ENCODE measurements at regions not wholly inside any gene's neighbourhood (a gene's known extent, or its start where the extent isn't known, plus 50 kb on each side); places are given as distances from the start of the nearest gene placed in this dataset.

DNA sequence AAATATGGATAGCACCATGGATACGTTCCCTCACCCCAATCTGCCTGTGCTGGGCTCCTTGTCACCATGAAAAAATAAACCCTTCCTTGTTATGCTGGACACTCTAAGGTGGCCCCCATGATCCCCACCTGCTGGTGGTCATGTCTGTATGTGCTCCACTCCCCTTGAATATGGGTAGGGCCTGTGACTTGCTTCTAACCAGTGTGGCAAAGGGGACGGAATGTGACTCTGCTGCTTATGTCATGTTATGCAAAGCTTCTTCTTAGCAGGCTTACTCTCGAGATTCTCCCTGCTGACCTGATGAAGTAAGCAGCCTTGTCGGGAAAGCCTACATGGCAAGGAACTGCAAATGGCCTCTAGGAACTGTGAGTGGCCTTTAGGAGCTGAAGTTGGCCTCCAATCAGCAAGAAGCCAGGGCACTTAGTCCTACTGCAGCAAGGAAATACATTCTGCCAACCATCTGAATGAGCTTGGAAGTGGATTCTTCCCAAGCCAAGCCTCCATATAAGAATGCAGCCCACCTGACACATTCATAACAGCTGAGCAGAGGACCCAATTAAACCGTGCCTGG, 159.9 kb downstream of the CCDC34 start:
- no peak for DNase-seq
- TF ChIP-seq, protein P1, sequence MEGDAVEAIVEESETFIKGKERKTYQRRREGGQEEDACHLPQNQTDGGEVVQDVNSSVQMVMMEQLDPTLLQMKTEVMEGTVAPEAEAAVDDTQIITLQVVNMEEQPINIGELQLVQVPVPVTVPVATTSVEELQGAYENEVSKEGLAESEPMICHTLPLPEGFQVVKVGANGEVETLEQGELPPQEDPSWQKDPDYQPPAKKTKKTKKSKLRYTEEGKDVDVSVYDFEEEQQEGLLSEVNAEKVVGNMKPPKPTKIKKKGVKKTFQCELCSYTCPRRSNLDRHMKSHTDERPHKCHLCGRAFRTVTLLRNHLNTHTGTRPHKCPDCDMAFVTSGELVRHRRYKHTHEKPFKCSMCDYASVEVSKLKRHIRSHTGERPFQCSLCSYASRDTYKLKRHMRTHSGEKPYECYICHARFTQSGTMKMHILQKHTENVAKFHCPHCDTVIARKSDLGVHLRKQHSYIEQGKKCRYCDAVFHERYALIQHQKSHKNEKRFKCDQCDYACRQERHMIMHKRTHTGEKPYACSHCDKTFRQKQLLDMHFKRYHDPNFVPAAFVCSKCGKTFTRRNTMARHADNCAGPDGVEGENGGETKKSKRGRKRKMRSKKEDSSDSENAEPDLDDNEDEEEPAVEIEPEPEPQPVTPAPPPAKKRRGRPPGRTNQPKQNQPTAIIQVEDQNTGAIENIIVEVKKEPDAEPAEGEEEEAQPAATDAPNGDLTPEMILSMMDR (IDR thresholded peaks at IDR 0.05) = no peak
- no peaks in the 10 kb centered on the region for H3K27me3 ChIP-seq
- intact Hi-C loops (cut with DNase I; ENCODE audit: low total_unique reads) = no loop called here
- no peak overlapping the region for H3K4me3 ChIP-seq
- H3K27ac ChIP-seq = no peak overlapping the region
- H3K4me1 ChIP-seq = peaks cover 0 to 14% (median 11%) of the 10 kb centered on the region in 4 donors
- no peaks in the 10 kb centered on the region for H3K36me3 ChIP-seq
- no peaks in the 10 kb centered on the region for H3K9me3 ChIP-seq

DNA sequence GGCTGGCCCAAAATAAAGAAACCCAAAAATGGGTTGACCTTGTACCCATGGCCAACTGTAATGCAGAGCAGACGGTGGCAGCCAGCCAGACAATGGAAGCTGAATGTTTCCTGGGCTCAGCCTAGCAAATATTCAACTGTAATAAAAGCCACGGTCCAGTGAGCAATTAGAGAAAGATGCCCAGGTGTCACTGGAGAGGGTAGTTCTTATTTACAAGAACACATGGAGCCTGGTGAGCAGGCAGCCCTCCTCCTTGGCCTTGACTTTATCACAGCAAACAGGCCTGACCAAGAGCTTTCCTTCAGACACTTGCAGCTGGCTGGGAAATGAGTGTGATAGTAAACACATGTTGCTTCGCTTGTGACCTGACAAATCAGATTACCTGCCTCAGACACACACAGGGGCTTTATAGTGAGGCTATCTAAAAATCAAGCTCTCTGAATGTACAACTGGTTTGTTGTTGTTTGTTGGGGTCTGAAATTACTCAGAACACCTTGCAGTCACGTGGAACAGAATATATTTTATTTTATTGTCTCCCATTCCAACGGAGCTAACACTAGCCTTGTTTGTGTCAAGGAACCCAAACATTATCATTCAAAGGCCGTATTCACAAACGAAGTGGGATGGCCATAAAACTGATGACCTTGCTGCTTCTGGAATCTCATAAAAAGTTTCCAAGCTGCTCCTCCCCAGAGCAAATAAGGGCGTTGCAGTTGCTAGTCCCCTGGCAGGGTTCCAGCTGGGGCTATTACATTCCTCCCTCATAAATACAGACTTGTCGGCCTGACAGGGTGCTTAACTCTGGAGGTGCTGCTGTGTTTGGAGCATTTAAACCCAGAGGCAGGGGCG, 161.1 kb downstream of the BBOX1 start:
- Histone ChIP-seq H3K27ac (peak overlapping the region in 1 of 2 donors; percentile 1), H3K9me3 (no peaks in the 10 kb centered on the region), H3K36me3 (no peaks in the 10 kb centered on the region), H3K4me3 (no peak overlapping the region), H3K4me1 (peaks cover 0 to 14% (median 11%) of the 10 kb centered on the region in 4 donors), H3K27me3 (no peaks in the 10 kb centered on the region)
- intact Hi-C loops (cut with DNase I; ENCODE audit: low total_unique reads) = no loop called here
- peak in 1 of 2 donors; percentile 58 for DNase-seq
- TF ChIP-seq, protein P1 (IDR thresholded peaks at IDR 0.05) = no peak

DNA sequence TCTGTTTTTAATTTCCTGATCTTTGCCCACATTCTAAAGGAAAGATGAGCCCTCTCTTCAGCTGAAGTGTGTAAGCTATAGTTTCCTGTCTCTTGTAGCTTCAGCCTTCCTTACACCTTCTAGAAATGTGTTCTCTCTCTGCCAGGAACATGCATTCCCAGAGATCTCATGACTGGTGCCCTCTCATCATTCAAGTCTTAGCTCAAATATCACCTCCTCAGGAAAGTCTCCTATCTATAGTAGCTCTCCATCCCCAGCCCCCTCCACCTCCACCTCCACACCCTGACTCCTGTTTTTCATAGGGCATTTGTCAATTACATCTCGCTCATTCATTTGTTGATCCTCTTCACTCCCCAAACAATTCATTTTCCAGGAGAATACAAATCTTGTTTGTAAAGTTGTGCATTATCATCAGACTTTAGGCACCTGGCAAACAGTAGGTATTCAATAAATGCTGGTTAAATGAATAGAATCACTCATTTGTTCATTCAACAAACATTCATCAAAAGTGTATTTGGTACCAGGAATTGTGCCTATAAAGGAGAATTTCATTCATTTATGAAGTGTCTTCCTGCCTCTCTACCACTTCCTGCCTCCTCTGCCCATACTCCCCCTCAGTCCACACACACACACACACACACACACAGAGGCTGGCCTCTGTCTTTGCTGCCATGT, 160.3 kb downstream of the BBOX1 start:
- H3K4me3 ChIP-seq = no peak overlapping the region
- no peaks in the 10 kb centered on the region for H3K27me3 ChIP-seq
- TF ChIP-seq, protein P1 (IDR thresholded peaks at IDR 0.05) = no peak
- no peak for DNase-seq
- no peak overlapping the region for H3K27ac ChIP-seq
- H3K36me3 ChIP-seq = no peaks in the 10 kb centered on the region
- intact Hi-C loops (cut with DNase I; ENCODE audit: low total_unique reads) = no loop called here
- peaks cover 0 to 14% (median 11%) of the 10 kb centered on the region in 4 donors for H3K4me1 ChIP-seq
- no peaks in the 10 kb centered on the region for H3K9me3 ChIP-seq

DNA sequence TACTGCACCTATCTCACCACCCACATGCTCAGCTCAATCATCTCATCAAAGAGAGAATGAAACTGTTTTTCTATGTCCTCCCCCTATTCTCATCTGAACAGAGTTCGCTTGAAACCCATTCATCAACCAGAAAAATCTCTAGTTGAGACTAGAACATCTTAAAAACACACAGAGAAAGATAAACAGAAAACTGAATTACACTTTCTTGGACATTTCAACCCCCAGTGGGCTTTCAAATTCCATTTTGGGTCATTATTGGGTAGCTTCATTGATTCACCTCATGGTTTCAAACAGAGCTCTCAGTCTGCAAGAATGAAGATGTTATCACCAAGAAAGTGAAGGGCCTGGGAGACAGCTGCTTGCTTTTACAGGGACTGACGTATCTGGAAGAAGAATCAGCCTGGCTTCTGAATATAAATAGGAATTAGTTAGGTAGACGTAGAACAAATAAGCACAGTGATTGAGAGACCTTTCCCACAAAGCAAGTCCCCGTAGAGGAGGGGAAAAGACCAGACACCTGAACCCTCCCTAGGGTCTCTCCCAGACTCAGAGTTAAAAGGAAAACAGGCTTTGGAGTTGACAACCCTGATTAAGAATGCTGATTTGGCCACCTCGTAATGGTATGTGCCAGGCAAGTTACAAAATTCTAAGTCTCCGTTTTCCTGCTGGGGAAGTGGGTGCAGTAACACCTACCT, 155.7 kb downstream of the BBOX1 start:
- no peak overlapping the region for H3K4me3 ChIP-seq
- TF ChIP-seq, protein P1 (IDR thresholded peaks at IDR 0.05) = no peak
- H3K36me3 ChIP-seq = no peaks in the 10 kb centered on the region
- intact Hi-C loops (cut with DNase I; ENCODE audit: low total_unique reads) = no loop called here
- DNase-seq = no peak
- no peaks in the 10 kb centered on the region for H3K9me3 ChIP-seq
- H3K27me3 ChIP-seq = no peaks in the 10 kb centered on the region
- H3K27ac ChIP-seq = no peak overlapping the region
- peaks cover 0 to 3% (median 1%) of the 10 kb centered on the region in 4 donors for H3K4me1 ChIP-seq

DNA sequence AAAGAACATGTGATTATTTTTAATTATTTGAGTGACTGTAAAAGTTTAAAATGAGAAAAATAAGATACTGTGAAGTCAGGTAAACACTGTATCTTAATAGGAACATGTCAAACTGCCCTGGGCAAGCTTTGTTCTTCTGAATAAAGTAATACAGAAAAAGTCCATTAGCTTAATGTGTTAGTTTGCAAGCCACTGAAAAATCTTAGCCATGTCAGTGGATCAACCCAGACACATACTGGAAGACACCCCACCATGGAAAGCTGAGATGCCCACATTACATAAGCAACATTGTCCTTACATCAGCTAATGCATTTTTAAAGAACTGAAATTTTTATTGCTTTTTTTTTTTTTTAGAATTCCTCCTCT, 155.2 kb downstream of the BBOX1 start:
- Histone ChIP-seq H3K9me3 (no peaks in the 10 kb centered on the region), H3K36me3 (no peaks in the 10 kb centered on the region), H3K27me3 (no peaks in the 10 kb centered on the region), H3K27ac (no peak overlapping the region), H3K4me3 (no peak overlapping the region), H3K4me1 (no peaks in the 10 kb centered on the region)
- intact Hi-C loops (cut with DNase I; ENCODE audit: low total_unique reads) = no loop called here
- no peak for DNase-seq
- TF ChIP-seq, protein P1 (IDR thresholded peaks at IDR 0.05) = no peak
